H1 (cell line): ENCODE measurements at regions not wholly inside any gene's neighbourhood (a gene's known extent, or its start where the extent isn't known, plus 50 kb on each side); places are given as distances from the start of the nearest gene placed in this dataset.

Experiments used
- BCL11A ChIP-seq, 2 experiments: IDR thresholded peaks; one replicate each; pipeline ENCODE4 v1.6.1; 2011; ENCODE audit warnings: low read depth in 2 of 2, low read length in 2 of 2, mild to moderate bottlenecking in 2 of 2
- BRCA1 ChIP-seq: IDR thresholded peaks from 2 replicates; pipeline ENCODE4 v1.6.1; 2012; ENCODE audit warnings: low read depth, low read length, improper control_type of control experiment
- CEBPB ChIP-seq: IDR thresholded peaks from 2 replicates; pipeline ENCODE4 v1.6.1; 2012; ENCODE audit warnings: low read depth, low read length
- CTCF ChIP-seq, 3 experiments: IDR thresholded peaks; 1 replicate in 2 of 3; 2 replicates in 1 of 3; pipeline versions ENCODE4 v1.5.1 to v1.6.1; 2011; ENCODE audit warnings: low read length in 3 of 3, mild to moderate bottlenecking in 3 of 3, inconsistent platforms in 2 of 3, low read depth in 1 of 3, moderate library complexity in 1 of 3; ENCODE audit not compliant: insufficient read depth in 1 of 3; ENCODE audit errors: control extremely low read depth in 1 of 3
- GABPA ChIP-seq: IDR thresholded peaks from 2 replicates; pipeline ENCODE4 v1.6.1; 2011; ENCODE audit warnings: mild to moderate bottlenecking, low read length, moderate library complexity, borderline replicate concordance; ENCODE audit not compliant: insufficient read depth
- JUND ChIP-seq: IDR thresholded peaks from 2 replicates; pipeline ENCODE4 v1.6.1; 2011; ENCODE audit warnings: mild to moderate bottlenecking, improper control_type of control experiment, low read length
- MAX ChIP-seq: IDR thresholded peaks from 2 replicates; pipeline ENCODE4 v1.6.1; 2012; ENCODE audit warnings: inconsistent platforms
- POU5F1 ChIP-seq: IDR thresholded peaks from 2 replicates; pipeline ENCODE4 v1.6.1; 2011; ENCODE audit warnings: low read depth, mild to moderate bottlenecking, low read length, moderate library complexity

- TF ChIP-seq BRCA1 (no peak), CTCF (IDR thresholded peaks at IDR 0.05; ENCODE audit: control extremely low read depth in 1 of 3, insufficient read depth in 1 of 3, low read depth in 1 of 3, low read length in 3 of 3) (no peak), CEBPB (no peak), JUND (no peak), MAX (no peak), BCL11A (IDR thresholded peaks at IDR 0.05; ENCODE audit: low read depth in 2 of 2, low read length in 2 of 2) (no peak), POU5F1 (no peak), GABPA (no peak)
Measured at GRCh38 chr2:204184226-204184625, 247.7 kb downstream of the ICOS start.
